Neural crest cell (in vitro differentiated cells): ENCODE measurements at regions not wholly inside any gene's neighbourhood (a gene's known extent, or its start where the extent isn't known, plus 50 kb on each side); places are given as distances from the start of the nearest gene placed in this dataset.

Experiments
- DNase-seq: peaks from one replicate; pipeline ENCODE4 v3.0.0; 2021; ENCODE audit warnings: low read depth, mixed read lengths, low spot score
- H3K27ac Mint-ChIP-seq: one replicate; pipeline ENCODE4 v1.8.0; 2021; ENCODE audit warnings: mild to moderate bottlenecking, mixed read lengths; ENCODE audit not compliant: unreplicated experiment
- H3K27me3 Mint-ChIP-seq: 2 replicates; pipeline ENCODE4 v1.8.0; 2021; ENCODE audit warnings: low read depth, mild to moderate bottlenecking, mixed read lengths
- H3K36me3 Mint-ChIP-seq: 2 replicates; pipeline ENCODE4 v1.8.0; 2021; ENCODE audit warnings: low read depth, mild to moderate bottlenecking, mixed read lengths
- H3K4me1 Mint-ChIP-seq: 2 replicates; pipeline ENCODE4 v1.8.0; 2021; ENCODE audit warnings: mixed read lengths
- H3K4me3 Mint-ChIP-seq: one replicate; pipeline ENCODE4 v1.8.0; 2021; ENCODE audit warnings: mild to moderate bottlenecking, mixed read lengths
- H3K9me3 Mint-ChIP-seq: 2 replicates; pipeline ENCODE4 v1.8.0; 2021; ENCODE audit warnings: mixed read lengths
- CTCF ChIP-seq: fragments of 200-600 bp; sonication (generic); conservative IDR thresholded peaks from 2 replicates; pipeline ENCODE4 v1.5.0; 2021; ENCODE audit warnings: antibody characterized with exemption, mild to moderate bottlenecking

- H3K36me3 Mint-ChIP-seq = no peaks in the 10 kb centered on the region
- DNase-seq = no peak
- H3K27me3 Mint-ChIP-seq = peaks cover 45% of the 10 kb centered on the region
- TF ChIP-seq CTCF = no peak
- H3K9me3 Mint-ChIP-seq = no peaks in the 10 kb centered on the region
- peaks cover 6% of the 10 kb centered on the region for H3K4me1 Mint-ChIP-seq
- H3K27ac Mint-ChIP-seq = no peak overlapping the region
- H3K4me3 Mint-ChIP-seq = no peak overlapping the region
Observed at GRCh38 chr16:85269165-85269564, 156.9 kb upstream of the CIBAR2 start.

DNA sequence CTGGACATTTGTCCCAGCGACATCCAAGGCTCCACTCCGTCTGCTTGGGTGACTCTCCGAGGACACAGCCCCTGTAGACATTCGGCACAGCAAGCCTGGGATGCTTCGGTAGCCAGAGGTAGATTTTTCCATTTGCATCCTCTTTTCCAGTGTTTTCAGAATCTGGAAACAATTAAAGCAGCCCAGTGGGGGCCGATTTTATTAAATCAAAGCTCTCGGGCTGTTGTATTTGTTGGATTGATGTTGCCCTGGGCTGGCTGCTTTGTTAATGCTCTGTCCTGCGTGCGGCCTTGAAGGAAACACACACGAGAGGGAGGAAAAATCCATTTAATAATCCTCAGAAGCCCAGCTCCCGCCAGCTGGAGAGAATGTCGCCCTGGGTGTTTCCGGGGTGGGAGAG, 158.1 kb upstream of the CIBAR2 start:
- peaks cover 46% of the 10 kb centered on the region for H3K27me3 Mint-ChIP-seq
- H3K27ac Mint-ChIP-seq = no peak overlapping the region
- DNase-seq = no peak
- H3K9me3 Mint-ChIP-seq = no peaks in the 10 kb centered on the region
- H3K4me3 Mint-ChIP-seq = no peak overlapping the region
- TF ChIP-seq CTCF = no peak
- peaks cover 6% of the 10 kb centered on the region for H3K4me1 Mint-ChIP-seq
- no peaks in the 10 kb centered on the region for H3K36me3 Mint-ChIP-seq

GRCh38 chr16:85271198-85271597, 158.9 kb upstream of the CIBAR2 start:
- Mint-ChIP-seq H3K27me3 (peaks cover 46% of the 10 kb centered on the region), H3K4me1 (peaks cover 6% of the 10 kb centered on the region), H3K4me3 (no peak overlapping the region), H3K36me3 (no peaks in the 10 kb centered on the region), H3K9me3 (no peaks in the 10 kb centered on the region), H3K27ac (no peak overlapping the region)
- no peak for DNase-seq
- TF ChIP-seq CTCF = no peak

DNA sequence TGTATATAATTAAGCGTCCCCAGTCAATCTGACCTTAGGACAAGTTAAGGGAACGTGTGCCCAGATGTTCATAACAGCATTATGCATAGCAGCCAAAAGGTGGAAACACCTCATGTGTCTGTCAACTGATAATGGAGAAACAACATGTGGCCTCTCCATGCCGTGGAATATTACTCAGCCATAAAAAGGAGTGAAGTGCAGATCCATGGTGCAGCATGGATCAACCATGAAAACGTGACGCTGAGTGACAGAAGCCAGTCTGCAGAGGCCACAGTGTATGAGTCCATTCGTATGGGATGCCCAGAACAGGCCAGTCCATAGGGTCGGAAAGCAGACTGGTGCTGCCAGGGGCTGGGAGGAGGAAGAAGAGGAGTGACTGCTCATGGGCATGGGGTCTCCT, 161.0 kb upstream of the CIBAR2 start:
- no peak overlapping the region for H3K4me3 Mint-ChIP-seq
- no peak for DNase-seq
- TF ChIP-seq CTCF = no peak
- H3K4me1 Mint-ChIP-seq = peaks cover 6% of the 10 kb centered on the region
- no peaks in the 10 kb centered on the region for H3K9me3 Mint-ChIP-seq
- H3K36me3 Mint-ChIP-seq = no peaks in the 10 kb centered on the region
- H3K27ac Mint-ChIP-seq = no peak overlapping the region
- H3K27me3 Mint-ChIP-seq = peaks cover 49% of the 10 kb centered on the region

- no peak for TF ChIP-seq CTCF
- Mint-ChIP-seq H3K9me3 (no peaks in the 10 kb centered on the region), H3K4me3 (no peak overlapping the region), H3K36me3 (no peaks in the 10 kb centered on the region), H3K27me3 (peaks cover 56% of the 10 kb centered on the region), H3K4me1 (peaks cover 10% of the 10 kb centered on the region), H3K27ac (no peak overlapping the region)
- DNase-seq = no peak
Observed at GRCh38 chr16:85274501-85274900, 162.2 kb upstream of the CIBAR2 start.

- no peaks in the 10 kb centered on the region for H3K36me3 Mint-ChIP-seq
- no peak overlapping the region for H3K27ac Mint-ChIP-seq
- no peak for TF ChIP-seq CTCF
- H3K4me1 Mint-ChIP-seq = peaks cover 10% of the 10 kb centered on the region
- DNase-seq = no peak
- H3K9me3 Mint-ChIP-seq = no peaks in the 10 kb centered on the region
- H3K4me3 Mint-ChIP-seq = no peak overlapping the region
- peaks cover 61% of the 10 kb centered on the region for H3K27me3 Mint-ChIP-seq
Observed at GRCh38 chr16:85274924-85275323, 162.7 kb upstream of the CIBAR2 start.
